ENCODE measurements at regions not wholly inside any gene's neighbourhood (a gene's known extent, or its start where the extent isn't known, plus 50 kb on each side); places are given as distances from the start of the nearest gene placed in this dataset.
"Not testable (repeated sequence)": the region's sequence is repeated elsewhere in the genome, so short reads cannot be mapped to it uniquely, and the experiment has no call there.

- no peak for DNase-seq (ENCODE audit: low spot score)
Measured at GRCh38 chr2:111251711-111252110, 131.0 kb downstream of the BCL2L11 start.

- no peak for DNase-seq (ENCODE audit: low spot score)
Measured at GRCh38 chr2:111252436-111252835, 131.7 kb downstream of the BCL2L11 start.

GRCh38 chr2:111254916-111255315 is 134.2 kb downstream of the BCL2L11 start:
- not testable (repeated sequence) for DNase-seq (ENCODE audit: low spot score)

GRCh38 chr2:111256628-111257027 is 135.9 kb downstream of the BCL2L11 start:
- DNase-seq (ENCODE audit: low spot score), result not testable (repeated sequence)

GRCh38 chr2:111257607-111258006 is 136.9 kb downstream of the BCL2L11 start:
- not testable (repeated sequence) for DNase-seq (ENCODE audit: low spot score)

GRCh38 chr2:111258318-111258717 is 137.6 kb downstream of the BCL2L11 start:
- not testable (repeated sequence) for DNase-seq (ENCODE audit: low spot score)

- not testable (repeated sequence) for DNase-seq (ENCODE audit: low spot score)
Measured at GRCh38 chr2:111262627-111263379, 142.1 kb downstream of the BCL2L11 start.

GRCh38 chr2:111263380-111264017 is 142.8 kb downstream of the BCL2L11 start:
- DNase-seq (ENCODE audit: low spot score), result not testable (repeated sequence)

- DNase-seq (ENCODE audit: low spot score), result not testable (repeated sequence)
Measured at GRCh38 chr2:111264956-111265355, 144.2 kb downstream of the BCL2L11 start.

GRCh38 chr2:111266556-111266955 is 145.8 kb downstream of the BCL2L11 start:
- DNase-seq (ENCODE audit: low spot score), result not testable (repeated sequence)

GRCh38 chr2:111267038-111267437 is 146.3 kb downstream of the BCL2L11 start:
- not testable (repeated sequence) for DNase-seq (ENCODE audit: low spot score)

GRCh38 chr2:111269761-111270323 is 149.1 kb downstream of the BCL2L11 start:
- DNase-seq (ENCODE audit: low spot score), result not testable (repeated sequence)

- not testable (repeated sequence) for DNase-seq (ENCODE audit: low spot score)
Measured at GRCh38 chr2:111270569-111270968, 149.9 kb downstream of the BCL2L11 start.

- DNase-seq (ENCODE audit: low spot score), result not testable (repeated sequence)
Measured at GRCh38 chr2:111271647-111272304, 151.1 kb downstream of the BCL2L11 start.

GRCh38 chr2:111273007-111273406 is 152.3 kb downstream of the BCL2L11 start:
- DNase-seq (ENCODE audit: low spot score), result not testable (repeated sequence)

GRCh38 chr2:111275047-111275853 is 154.5 kb downstream of the BCL2L11 start:
- DNase-seq (ENCODE audit: low spot score), result not testable (repeated sequence)

- DNase-seq (ENCODE audit: low spot score), result not testable (repeated sequence)
Measured at GRCh38 chr2:111275854-111276171, 155.1 kb downstream of the BCL2L11 start.

- not testable (repeated sequence) for DNase-seq (ENCODE audit: low spot score)
Measured at GRCh38 chr2:111278133-111278532, 157.4 kb downstream of the BCL2L11 start.

GRCh38 chr2:111280709-111281286 is 160.1 kb downstream of the BCL2L11 start:
- not testable (repeated sequence) for DNase-seq (ENCODE audit: low spot score)

GRCh38 chr2:111282162-111282561 is 161.4 kb downstream of the BCL2L11 start:
- not testable (repeated sequence) for DNase-seq (ENCODE audit: low spot score)
